HFFc6 (cell line): ENCODE measurements at regions not wholly inside any gene's neighbourhood (a gene's known extent, or its start where the extent isn't known, plus 50 kb on each side); places are given as distances from the start of the nearest gene placed in this dataset.

Experiments used
- DNase-seq: peaks from one replicate; pipeline ENCODE4 v3.0.0-alpha.2; 2018
- H3K27ac Mint-ChIP-seq: 2 replicates; pipeline ENCODE4 v1.8.0; 2020; ENCODE audit warnings: mild to moderate bottlenecking, mixed read lengths
- H3K27me3 Mint-ChIP-seq: 2 replicates; pipeline ENCODE4 v1.8.0; 2021; ENCODE audit warnings: mild to moderate bottlenecking, moderate library complexity, mixed read lengths; ENCODE audit not compliant: insufficient read depth
- H3K36me3 Mint-ChIP-seq: 2 replicates; pipeline ENCODE4 v1.8.0; 2021; ENCODE audit warnings: low read depth, mixed read lengths
- H3K4me1 Mint-ChIP-seq: 2 replicates; pipeline ENCODE4 v1.8.0; 2020; ENCODE audit warnings: low read depth, mixed read lengths
- H3K4me3 Mint-ChIP-seq: 2 replicates; pipeline ENCODE4 v1.8.0; 2020; ENCODE audit warnings: mild to moderate bottlenecking, moderate library complexity, mixed read lengths
- H3K9me3 Mint-ChIP-seq: 2 replicates; pipeline ENCODE4 v1.8.0; 2020; ENCODE audit warnings: mild to moderate bottlenecking, mixed read lengths
- TF ChIP-seq, protein P1 (sequence below): fragments of 200-600 bp; sonication (generic); IDR thresholded peaks from 2 replicates; pipeline ENCODE4 v1.5.0; 2021; ENCODE audit warnings: antibody characterized with exemption, mild to moderate bottlenecking

DNA sequence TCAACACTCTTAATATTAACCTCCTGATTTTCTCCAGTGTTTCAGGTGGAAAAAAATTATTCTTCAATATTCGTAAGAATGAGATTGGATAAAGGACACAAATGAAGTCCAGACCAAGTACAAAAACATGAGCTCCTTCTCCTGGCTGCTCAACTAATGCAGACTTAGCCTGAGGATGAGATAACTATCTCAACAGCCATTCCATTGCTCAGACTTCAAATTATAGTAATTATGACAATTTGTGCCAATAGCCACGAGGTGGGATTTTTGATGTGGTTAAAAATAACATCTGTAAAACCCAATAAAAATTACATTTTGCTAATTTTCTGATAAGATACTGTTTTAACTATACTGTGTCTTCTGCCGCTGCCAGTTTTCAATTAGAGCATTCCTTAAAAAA, 323.6 kb downstream of the SOX2 start:
- Mint-ChIP-seq H3K36me3 (peaks cover 5% of the 10 kb centered on the region), H3K27ac (no peak overlapping the region), H3K9me3 (peaks cover 43% of the 10 kb centered on the region), H3K4me3 (no peak overlapping the region), H3K27me3 (no peaks in the 10 kb centered on the region), H3K4me1 (no peaks in the 10 kb centered on the region)
- TF ChIP-seq, protein P1, sequence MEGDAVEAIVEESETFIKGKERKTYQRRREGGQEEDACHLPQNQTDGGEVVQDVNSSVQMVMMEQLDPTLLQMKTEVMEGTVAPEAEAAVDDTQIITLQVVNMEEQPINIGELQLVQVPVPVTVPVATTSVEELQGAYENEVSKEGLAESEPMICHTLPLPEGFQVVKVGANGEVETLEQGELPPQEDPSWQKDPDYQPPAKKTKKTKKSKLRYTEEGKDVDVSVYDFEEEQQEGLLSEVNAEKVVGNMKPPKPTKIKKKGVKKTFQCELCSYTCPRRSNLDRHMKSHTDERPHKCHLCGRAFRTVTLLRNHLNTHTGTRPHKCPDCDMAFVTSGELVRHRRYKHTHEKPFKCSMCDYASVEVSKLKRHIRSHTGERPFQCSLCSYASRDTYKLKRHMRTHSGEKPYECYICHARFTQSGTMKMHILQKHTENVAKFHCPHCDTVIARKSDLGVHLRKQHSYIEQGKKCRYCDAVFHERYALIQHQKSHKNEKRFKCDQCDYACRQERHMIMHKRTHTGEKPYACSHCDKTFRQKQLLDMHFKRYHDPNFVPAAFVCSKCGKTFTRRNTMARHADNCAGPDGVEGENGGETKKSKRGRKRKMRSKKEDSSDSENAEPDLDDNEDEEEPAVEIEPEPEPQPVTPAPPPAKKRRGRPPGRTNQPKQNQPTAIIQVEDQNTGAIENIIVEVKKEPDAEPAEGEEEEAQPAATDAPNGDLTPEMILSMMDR: no peak
- DNase-seq: no peak

DNA sequence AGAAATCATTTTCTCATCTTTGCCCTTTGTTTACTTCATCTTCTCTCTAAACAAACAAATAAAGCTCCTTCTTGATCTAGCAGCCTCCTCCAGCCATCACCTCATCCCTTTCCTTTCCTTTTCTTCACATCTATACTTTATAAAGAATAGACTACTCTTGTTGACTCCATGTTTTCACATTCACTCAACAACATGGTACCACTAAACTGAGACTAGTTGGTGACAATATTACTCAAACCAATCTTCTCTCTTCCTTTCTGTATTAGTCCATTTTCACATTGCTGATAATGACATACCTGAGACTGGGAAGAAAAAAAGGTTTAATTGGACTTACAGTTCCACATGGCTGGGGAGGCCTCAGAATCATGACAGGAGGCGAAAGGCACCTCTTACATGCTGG, 324.7 kb downstream of the SOX2 start:
- TF ChIP-seq, protein P1: no peak
- DNase-seq: no peak
- H3K4me1 Mint-ChIP-seq: no peaks in the 10 kb centered on the region
- H3K9me3 Mint-ChIP-seq: peaks cover 41% of the 10 kb centered on the region
- H3K27ac Mint-ChIP-seq: no peak overlapping the region
- peaks cover 5% of the 10 kb centered on the region for H3K36me3 Mint-ChIP-seq
- no peaks in the 10 kb centered on the region for H3K27me3 Mint-ChIP-seq
- no peak overlapping the region for H3K4me3 Mint-ChIP-seq

DNA sequence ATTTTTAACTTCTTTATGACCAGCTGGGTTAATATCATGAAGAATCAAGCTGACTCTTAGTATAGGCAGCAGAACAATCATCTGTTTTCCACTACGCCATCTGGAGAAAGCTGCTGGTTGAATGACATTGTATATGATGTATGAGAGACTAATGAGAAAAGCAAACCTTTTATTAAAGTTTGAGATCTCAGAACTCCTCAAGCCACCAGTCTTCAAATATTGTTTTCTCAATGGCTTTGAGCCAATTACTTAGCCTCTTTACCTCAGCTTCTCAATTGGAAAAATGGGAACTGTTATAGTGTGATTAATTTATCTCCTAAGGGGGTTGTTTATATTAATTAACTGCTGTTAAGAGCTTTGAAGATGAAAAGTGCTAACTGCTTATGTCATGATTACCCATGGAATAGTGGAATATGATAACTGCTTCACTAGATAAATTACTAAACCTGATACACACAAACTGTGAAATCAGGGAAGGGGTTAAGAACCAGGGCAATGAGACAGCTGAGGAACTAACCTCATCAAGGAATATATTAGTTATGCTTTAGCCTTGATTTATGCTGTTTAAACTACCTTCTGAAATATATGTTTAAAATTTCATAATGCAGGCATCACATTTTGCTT, 330.1 kb downstream of the SOX2 start:
- DNase-seq: no peak
- peaks cover 32% of the 10 kb centered on the region for H3K9me3 Mint-ChIP-seq
- no peaks in the 10 kb centered on the region; the same call in 1 of the 2 replicates for H3K27me3 Mint-ChIP-seq
- H3K4me1 Mint-ChIP-seq: no peaks in the 10 kb centered on the region
- H3K36me3 Mint-ChIP-seq: no peaks in the 10 kb centered on the region; the same call in 1 of the 2 replicates
- no peak overlapping the region for H3K4me3 Mint-ChIP-seq
- no peak overlapping the region for H3K27ac Mint-ChIP-seq
- TF ChIP-seq, protein P1: no peak

DNA sequence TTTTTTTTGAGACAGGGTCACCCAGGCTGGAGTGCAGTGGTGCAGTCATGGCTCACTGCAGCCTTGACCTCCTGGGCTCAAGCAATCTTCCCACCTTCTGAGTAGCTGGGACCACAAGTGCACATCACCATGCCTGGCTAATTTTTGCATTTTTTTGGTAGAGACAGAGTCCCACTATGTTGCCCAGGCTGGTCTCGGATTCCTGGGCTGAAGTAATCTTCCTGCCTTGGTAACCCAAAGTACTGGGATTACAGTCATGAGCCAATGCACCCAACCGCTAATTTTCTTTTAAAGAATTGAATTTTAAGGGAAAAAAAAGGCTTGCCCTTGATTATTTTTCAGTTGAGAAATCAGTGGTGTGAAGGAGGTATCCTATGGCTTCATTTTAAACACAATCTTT, 334.0 kb downstream of the SOX2 start:
- Mint-ChIP-seq H3K9me3 (peaks cover 43% of the 10 kb centered on the region), H3K27me3 (no peaks in the 10 kb centered on the region; the same call in 1 of the 2 replicates)

DNA sequence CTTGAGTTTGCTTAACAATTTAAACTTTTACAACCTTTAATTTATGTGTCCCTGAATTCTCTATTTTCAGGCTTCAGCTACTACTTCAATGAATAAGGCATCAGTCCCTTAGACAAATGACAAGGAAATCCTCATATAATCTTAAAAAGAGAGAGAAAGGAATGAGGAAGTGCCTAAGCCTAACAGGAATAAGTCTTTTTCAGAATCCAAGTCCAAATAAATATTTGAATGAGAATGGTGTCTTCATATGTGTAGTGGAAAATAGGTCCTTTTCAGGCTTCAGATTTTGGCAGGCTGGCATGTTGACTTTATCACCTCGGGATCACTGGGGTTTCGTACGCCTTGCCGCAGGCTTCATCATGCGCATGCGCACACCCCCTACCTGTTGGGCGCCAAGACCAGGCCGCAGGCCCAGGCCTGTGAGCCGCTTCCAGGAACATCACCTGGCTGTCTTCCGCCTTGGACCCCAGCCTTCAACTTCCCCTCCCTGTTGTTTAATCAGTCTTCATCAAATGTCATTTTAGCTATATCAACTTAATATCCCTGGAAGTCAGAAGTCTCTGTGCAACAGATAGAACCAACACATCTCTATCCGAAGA, 334.5 kb downstream of the SOX2 start:
- Mint-ChIP-seq H3K27me3 (no peaks in the 10 kb centered on the region; the same call in 1 of the 2 replicates), H3K36me3 (no peaks in the 10 kb centered on the region), H3K4me3 (no peak overlapping the region), H3K27ac (no peak overlapping the region), H3K4me1 (no peaks in the 10 kb centered on the region), H3K9me3 (peaks cover 48% of the 10 kb centered on the region)
- TF ChIP-seq, protein P1: no peak
- DNase-seq: no peak

More for the DNA sequence above, 334.0 kb downstream of the SOX2 start:
- Mint-ChIP-seq H3K4me3 (no peak overlapping the region), H3K36me3 (no peaks in the 10 kb centered on the region), H3K27ac (no peak overlapping the region), H3K4me1 (no peaks in the 10 kb centered on the region)
- no peak for DNase-seq
- TF ChIP-seq, protein P1: no peak
